NCI-H1694 treated with DMSO at 0.1 percent for 48 hours (cell line): ENCODE measurements at regions not wholly inside any gene's neighbourhood (a gene's known extent, or its start where the extent isn't known, plus 50 kb on each side); places are given as distances from the start of the nearest gene placed in this dataset.

ENCODE experiments used
- DNase-seq: peaks from one replicate; lab custom pipeline; 2025; lab: John Stamatoyannopoulos, UW

DNA sequence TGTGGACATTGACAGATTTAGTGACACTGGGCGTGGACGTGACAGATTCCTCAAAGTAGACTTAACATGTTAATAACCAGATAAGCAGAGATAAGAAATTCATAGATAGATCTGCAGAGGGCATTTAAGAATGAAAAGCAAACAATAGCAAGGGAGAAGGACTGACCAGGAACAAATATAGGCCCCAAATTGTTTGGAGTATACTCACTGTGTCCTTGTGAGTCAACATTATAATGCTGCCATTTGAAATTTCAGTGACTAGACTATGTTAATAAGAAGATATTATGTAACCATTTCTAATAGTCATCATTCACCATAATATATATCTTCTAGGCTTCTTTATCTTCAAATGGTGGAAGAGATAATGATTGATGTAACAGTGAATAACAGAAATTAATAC, 78.1 kb upstream of the SLC38A11 start:
- no peak for DNase-seq

DNA sequence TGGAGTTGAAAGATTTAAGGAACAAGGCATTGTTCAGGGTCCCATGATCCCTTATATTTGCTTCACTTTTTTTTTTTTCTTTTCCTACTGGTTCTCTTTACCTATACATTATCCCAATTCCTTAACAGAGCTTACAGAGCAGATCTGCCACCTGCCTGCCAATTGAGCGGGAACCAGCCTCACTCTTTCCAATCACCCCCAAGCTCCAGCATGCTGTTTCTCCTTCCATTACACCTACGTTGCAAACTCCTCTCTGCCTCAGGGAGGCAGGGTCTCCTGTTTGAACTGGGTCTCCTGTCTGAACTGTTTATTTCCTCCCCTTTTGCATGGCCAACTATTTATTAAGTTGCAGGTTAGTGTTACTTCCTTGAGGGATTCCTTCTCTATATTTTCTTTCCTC, 77.2 kb upstream of the SLC38A11 start:
- no peak for DNase-seq

DNA sequence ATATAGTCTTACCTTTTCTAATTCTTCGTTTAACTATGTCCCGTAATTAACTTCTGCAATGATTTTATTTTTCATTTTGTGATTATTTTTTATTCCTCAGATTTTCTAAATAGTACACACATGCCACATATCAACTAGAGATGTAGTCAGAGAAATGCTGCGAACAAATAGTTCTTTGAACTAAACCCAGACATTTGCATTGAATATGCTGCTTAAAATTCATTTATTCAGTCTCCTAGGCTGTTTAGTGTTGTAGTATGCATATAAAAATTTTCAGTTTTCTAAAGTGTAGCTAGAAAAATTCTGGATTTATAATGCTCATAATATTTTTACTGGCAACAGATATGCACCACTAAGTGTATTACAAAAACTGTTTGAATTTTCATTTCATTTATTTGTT, 68.9 kb upstream of the SLC38A11 start:
- DNase-seq, result no peak

DNA sequence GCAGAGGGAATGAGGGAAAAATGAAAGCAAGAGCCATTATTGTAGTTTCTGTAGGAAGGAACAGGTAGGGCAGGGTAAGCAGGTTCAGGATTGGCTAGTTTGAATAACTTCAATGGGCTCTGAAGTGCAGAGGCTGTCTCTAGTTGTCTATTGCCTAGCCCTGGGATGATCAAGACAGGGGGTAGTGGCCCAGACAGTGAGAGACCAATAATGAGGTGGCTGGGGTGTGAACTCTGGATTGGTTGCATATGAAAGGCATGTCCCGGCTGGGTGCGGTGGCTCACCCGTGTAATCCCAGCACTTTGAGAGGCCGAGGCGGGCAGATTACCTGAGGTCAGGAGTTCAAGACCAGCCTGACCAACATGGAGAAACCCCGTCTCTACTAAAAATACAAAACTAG, 67.5 kb upstream of the SLC38A11 start:
- no peak for DNase-seq

DNA sequence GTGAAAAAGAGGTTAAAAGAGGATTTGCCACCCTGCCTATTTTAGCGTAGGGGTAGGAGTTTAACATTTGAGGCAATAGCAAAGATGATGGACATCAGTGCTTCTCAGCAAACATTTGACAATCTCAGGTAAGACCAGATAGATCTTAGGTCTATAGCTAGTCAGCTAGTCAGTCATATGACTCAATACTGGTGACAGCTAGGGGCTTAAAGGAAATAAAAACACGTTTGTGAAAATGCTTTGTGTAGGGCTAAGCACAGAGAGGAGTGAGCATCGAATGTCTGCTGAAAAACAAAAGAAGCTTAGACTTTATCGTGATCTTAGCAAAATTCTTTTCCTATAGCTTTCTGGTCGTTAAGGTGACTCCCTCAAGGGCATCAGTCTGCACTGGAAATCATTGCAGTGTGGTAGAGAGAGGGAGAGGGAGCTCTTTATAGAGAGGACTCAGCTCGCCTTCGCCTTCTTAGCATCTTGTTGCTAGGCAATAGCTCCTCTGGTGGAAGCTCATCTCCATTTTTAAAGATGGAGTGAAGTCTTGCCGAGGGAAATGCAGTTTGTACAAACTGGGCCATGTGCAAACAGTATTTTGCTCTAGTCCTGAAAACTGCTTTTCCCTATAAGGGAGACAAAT, 62.8 kb upstream of the SLC38A11 start:
- DNase-seq, result no peak

DNA sequence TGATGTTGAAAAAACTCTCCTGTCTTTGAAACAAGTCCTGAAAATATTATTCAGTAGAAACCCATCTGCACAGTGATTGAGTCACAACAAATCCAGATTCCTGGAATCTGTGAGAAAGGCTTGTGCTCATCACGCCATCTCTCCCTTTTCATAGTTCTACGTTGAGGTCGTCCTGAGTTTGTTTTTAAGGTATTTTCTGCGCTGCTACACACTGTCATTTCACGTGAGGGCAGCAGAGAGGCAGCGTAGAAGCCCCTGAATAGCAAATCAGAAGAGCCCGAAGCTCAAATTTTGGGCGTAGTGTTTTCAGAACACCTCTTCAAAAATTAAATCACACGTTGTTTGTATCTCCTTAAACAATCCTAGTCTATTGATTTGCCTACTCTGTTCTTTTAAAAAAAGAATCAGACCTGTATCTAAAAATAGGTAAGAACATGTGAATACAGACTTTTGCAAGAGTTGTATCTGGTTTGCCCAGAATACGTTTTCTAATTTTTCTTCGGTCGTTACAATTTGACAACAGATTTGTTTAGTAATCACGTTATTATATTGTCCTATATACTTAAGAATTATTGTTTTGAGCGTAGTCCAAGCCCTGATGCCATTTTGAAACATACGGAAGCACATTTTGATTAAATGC, 61.6 kb upstream of the SLC38A11 start:
- peak; percentile 81 for DNase-seq

DNA sequence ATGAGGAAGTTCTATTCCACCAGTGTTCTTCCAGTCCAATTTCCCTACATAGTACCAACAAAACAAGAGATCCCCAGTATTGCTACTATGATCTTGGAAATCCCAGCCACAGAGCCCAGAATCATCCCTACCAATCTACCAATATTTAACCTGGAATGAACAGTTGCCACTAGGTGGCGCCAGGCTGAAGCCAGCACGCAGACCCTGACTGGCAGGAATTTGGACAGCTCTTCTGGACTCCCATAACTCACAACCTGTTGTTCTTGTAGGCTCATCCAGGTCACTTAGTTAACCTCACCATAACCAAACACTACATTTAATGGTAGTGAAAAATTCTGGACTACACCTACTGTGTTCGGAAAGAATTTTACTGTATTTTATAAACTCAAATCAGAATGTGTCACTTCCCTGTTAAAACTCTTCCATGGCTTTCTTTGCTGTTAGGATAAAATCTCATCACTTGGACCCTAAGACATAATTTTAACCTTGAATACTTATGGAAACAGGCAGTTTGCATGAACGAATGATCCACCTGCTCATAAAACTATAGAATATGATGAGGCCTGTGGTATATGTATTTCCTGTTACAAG, 59.8 kb upstream of the SLC38A11 start:
- peak; percentile 82 for DNase-seq

DNA sequence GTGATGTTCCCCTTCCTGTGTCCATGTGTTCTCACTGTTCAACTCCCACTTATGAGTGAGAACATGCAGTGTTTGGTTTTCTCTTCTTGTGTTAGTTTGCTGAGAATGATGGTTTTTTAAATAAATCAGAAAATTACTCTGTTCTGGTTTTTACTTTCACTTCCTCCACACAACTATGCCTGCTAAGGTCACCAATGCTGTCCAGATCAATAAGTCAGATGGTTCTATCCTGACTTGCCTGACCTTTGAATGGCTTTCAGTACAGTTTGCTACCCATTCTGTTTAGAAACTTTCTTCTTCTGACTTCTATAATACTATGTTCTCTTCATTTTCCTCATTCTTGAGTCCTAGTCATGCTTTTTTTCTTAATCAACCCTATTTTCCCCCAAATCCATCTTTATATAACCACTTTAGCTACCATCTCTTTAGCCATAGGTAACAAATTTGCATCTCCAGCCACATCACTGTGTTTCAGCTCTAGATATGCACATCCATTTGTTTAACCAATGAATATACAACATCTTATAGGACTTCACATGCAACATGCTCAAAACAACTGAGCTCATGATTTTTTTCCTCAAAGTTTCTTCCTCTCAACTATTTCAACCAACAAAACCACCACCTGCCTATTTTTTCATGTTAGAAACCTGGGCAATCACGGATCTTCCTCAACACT, 58.8 kb upstream of the SLC38A11 start:
- no peak for DNase-seq

DNA sequence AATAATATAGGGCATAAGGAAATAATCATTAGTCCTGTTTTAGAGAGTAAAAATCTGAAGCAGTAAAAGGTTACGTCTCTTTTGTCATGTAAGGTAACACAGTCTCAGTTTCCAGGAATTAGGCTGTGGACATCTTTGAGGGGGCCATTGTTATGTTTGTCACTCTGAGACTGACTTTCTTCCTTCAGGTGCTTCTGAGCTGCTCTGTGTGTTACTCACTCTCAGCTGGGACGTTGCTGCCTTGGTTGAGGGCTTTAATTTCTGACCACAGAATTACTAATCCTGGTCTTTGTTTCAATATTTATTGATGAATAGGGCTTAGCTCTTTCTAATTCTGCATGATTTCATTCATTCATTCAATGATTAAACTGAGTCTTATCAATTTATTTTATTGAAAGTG, 55.9 kb upstream of the SLC38A11 start:
- no peak for DNase-seq

DNA sequence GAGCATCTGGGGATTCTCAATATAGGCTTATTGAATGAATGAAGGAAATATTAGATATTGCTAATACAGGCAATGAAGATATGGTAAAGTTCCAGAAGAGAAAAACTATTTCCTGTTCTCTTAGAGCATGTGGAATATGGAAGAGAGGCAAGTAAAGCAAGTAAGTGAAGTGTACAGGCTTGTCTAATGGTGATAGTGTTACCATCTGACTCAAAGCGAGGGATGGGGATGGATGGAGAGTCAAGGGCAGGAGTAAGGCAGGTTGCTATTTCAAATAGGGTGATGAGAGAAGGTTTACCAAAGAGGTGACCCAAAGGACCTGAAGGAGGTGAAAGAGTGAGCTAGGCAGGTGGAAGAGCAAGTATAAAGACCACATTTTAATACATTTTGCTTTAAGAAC, 55.2 kb upstream of the SLC38A11 start:
- DNase-seq, result no peak

DNA sequence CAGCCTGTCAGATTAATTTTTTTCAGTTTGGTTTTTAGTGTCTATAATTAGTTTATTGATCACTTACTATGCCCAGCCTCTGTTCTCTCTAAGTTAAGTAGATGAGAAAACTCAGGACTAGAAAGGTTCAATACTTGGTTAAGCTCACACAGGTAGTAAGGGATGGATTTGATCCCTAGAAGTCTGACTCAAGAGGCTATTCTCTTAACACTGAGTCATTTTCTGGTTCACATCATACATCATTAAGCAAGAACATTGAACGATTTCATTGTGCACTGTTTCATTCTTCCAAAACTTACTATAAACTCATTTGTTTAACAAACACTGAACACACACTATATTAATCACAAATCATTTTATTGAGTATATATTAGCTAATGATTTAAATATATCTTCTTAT, 54.1 kb upstream of the SLC38A11 start:
- no peak for DNase-seq

DNA sequence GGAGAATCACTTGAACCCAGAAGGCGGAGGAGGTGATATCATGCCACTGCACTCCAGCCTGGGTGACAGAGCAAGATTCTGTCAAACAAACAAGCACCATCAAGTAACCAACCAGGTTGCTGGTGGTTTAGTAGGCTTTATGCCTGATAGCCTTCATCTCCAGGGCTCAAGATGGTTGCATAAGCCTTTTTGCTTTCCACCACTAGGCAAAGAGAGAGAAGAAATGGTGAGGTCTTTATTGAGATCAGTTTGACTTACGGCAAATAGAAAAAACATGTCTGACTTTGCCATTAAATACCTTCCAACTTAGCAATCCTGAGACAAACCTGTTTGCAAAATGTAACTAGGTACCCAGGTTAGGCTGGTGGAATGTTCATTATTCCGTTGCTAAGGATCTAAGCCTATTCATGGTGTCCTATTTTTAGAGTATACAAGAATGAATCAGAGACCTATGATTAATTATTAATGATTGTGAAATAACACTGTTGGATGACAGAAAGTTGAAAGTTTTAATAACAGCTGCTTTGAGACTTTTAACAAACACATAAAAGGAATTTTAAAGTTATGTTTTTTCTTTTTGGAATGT, 53.5 kb upstream of the SLC38A11 start:
- no peak for DNase-seq

DNA sequence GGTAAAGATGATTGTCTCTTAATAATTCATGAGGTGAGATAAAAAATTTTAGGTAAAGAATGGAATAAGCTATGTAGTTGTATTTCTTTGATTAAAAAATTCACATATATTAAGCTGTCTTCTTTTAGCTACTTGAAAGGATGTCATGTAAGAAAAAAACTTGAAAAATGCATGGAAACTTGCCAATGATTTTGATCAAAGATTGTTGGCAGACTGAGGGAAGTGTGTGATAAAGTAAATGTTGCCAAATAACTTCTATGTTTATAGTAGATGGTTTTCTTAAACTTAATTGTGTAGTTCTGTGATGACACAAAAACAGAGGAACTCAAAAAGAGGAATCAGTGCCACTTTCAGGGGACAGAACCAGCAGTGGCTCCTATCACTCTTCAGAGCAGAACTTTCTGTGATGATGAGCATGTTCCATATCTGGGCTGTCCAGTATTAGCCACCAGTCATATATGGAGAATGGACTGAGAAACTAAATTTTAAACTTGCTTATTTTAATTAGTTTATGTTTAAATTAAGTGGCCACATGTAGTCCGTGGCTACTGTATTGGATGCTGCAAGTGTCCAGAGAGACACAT, 51.9 kb upstream of the SLC38A11 start:
- DNase-seq, result no peak
